HAP-1 (cell line): ENCODE measurements at regions not wholly inside any gene's neighbourhood (a gene's known extent, or its start where the extent isn't known, plus 50 kb on each side); places are given as distances from the start of the nearest gene placed in this dataset.
A peak's percentile ranks its signal among the peaks of the same experiment; 100 is the strongest.

ENCODE experiments used
- DNase-seq, 2 experiments: peaks; one replicate each; pipeline ENCODE4 v3.0.0-alpha.2; 2016 to 2020; ENCODE audit warnings: low spot score in 2 of 2
- H3K27me3 ChIP-seq: fragments of 250-450 bp; sonication (Bioruptor Pico); 2 replicates; pipeline ENCODE4 v1.5.1; 2020; ENCODE audit warnings: low read depth, mild to moderate bottlenecking, moderate library complexity
- H3K36me3 ChIP-seq: fragments of 250-450 bp; sonication (Bioruptor Pico); replicated peaks from 2 replicates; pipeline ENCODE4 v1.5.1; 2020; ENCODE audit warnings: mild to moderate bottlenecking
- H3K4me1 ChIP-seq: fragments of 250-450 bp; sonication (Bioruptor Pico); 2 replicates; pipeline ENCODE4 v1.5.1; 2020; ENCODE audit warnings: mild to moderate bottlenecking
- H3K4me3 ChIP-seq: fragments of 250-450 bp; sonication (Bioruptor Pico); 2 replicates; pipeline ENCODE4 v1.5.1; 2020; ENCODE audit warnings: mild to moderate bottlenecking, moderate library complexity
- H3K9me3 ChIP-seq: fragments of 250-450 bp; sonication (Bioruptor Pico); 2 replicates; pipeline ENCODE4 v1.5.1; 2020; ENCODE audit warnings: mild to moderate bottlenecking, moderate library complexity
- in situ Hi-C: fragments of 300-500 bp; cut with MboI; formaldehyde crosslinking; loops from 3 replicates; pipeline ENCODE4 v1.14.3; 2020; ENCODE audit warnings: low sequenced_read_pairs, inconsistent platforms, mixed read lengths

GRCh38 chr4:179766938-179767337 lies 2324.7 kb upstream of the AGA start:
- in situ Hi-C loops: no loop called here

GRCh38 chr4:179768996-179769395 lies 2326.8 kb upstream of the AGA start:
- no peaks in the 10 kb centered on the region for H3K9me3 ChIP-seq
- in situ Hi-C loops: no loop called here
- no peak for DNase-seq

More at GRCh38 chr4:179766938-179767337, 2324.7 kb upstream of the AGA start:
- no peaks in the 10 kb centered on the region for H3K9me3 ChIP-seq
- H3K36me3 ChIP-seq: no peaks in the 10 kb centered on the region
- H3K27me3 ChIP-seq: no peaks in the 10 kb centered on the region
- H3K4me3 ChIP-seq: no peak overlapping the region
- DNase-seq: no peak
- H3K4me1 ChIP-seq: no peaks in the 10 kb centered on the region

GRCh38 chr4:179797738-179798137 lies 2355.5 kb upstream of the AGA start:
- Histone ChIP-seq H3K36me3 (no peaks in the 10 kb centered on the region), H3K27me3 (no peaks in the 10 kb centered on the region), H3K4me1 (no peaks in the 10 kb centered on the region), H3K9me3 (no peaks in the 10 kb centered on the region), H3K4me3 (no peak overlapping the region)
- DNase-seq: no peak
- in situ Hi-C loops: no loop called here

More at GRCh38 chr4:179768996-179769395, 2326.8 kb upstream of the AGA start:
- Histone ChIP-seq H3K4me1 (no peaks in the 10 kb centered on the region), H3K4me3 (no peak overlapping the region), H3K36me3 (no peaks in the 10 kb centered on the region), H3K27me3 (no peaks in the 10 kb centered on the region)

GRCh38 chr4:179803857-179804256 lies 2361.6 kb upstream of the AGA start:
- H3K27me3 ChIP-seq: no peaks in the 10 kb centered on the region
- no peak for DNase-seq
- H3K36me3 ChIP-seq: no peaks in the 10 kb centered on the region
- in situ Hi-C loops: no loop called here
- no peaks in the 10 kb centered on the region for H3K4me1 ChIP-seq
- H3K9me3 ChIP-seq: no peaks in the 10 kb centered on the region
- no peak overlapping the region for H3K4me3 ChIP-seq

- DNase-seq: no peak
- no peak overlapping the region for H3K4me3 ChIP-seq
- in situ Hi-C loops: no loop called here
- H3K9me3 ChIP-seq: no peaks in the 10 kb centered on the region
- no peaks in the 10 kb centered on the region for H3K36me3 ChIP-seq
- no peaks in the 10 kb centered on the region for H3K27me3 ChIP-seq
- H3K4me1 ChIP-seq: no peaks in the 10 kb centered on the region
Observed at GRCh38 chr4:179804440-179804839, 2362.2 kb upstream of the AGA start.

- DNase-seq: no peak
- Histone ChIP-seq H3K4me3 (no peak overlapping the region), H3K36me3 (no peaks in the 10 kb centered on the region), H3K4me1 (no peaks in the 10 kb centered on the region; the same call in 1 of the 2 replicates), H3K9me3 (no peaks in the 10 kb centered on the region), H3K27me3 (no peaks in the 10 kb centered on the region)
- in situ Hi-C loops: no loop called here
Observed at GRCh38 chr4:179817317-179817716, 2375.1 kb upstream of the AGA start.

- no peaks in the 10 kb centered on the region for H3K9me3 ChIP-seq
- H3K36me3 ChIP-seq: no peaks in the 10 kb centered on the region
- H3K4me3 ChIP-seq: no peak overlapping the region
- in situ Hi-C loops: no loop called here
- H3K4me1 ChIP-seq: no peaks in the 10 kb centered on the region
- DNase-seq: no peak
- H3K27me3 ChIP-seq: no peaks in the 10 kb centered on the region
Observed at GRCh38 chr4:179823342-179823741, 2381.1 kb upstream of the AGA start.

- no peaks in the 10 kb centered on the region for H3K4me1 ChIP-seq
- in situ Hi-C loops: no loop called here
- no peaks in the 10 kb centered on the region for H3K9me3 ChIP-seq
- no peak overlapping the region for H3K4me3 ChIP-seq
- no peaks in the 10 kb centered on the region for H3K36me3 ChIP-seq
- DNase-seq: no peak
- no peaks in the 10 kb centered on the region for H3K27me3 ChIP-seq
Observed at GRCh38 chr4:179831274-179831673, 2389.0 kb upstream of the AGA start.

- no peak overlapping the region for H3K4me3 ChIP-seq
- in situ Hi-C loops: no loop called here
- peaks cover 5% of the 10 kb centered on the region for H3K4me1 ChIP-seq
- no peaks in the 10 kb centered on the region for H3K27me3 ChIP-seq
- no peak for DNase-seq
- no peaks in the 10 kb centered on the region for H3K36me3 ChIP-seq
- no peaks in the 10 kb centered on the region for H3K9me3 ChIP-seq
Observed at GRCh38 chr4:179836179-179837075, 2394.2 kb upstream of the AGA start.

GRCh38 chr4:179843370-179843769 lies 2399.8 kb upstream of the TENM3 start:
- H3K27me3 ChIP-seq: no peaks in the 10 kb centered on the region
- H3K36me3 ChIP-seq: no peaks in the 10 kb centered on the region
- no peaks in the 10 kb centered on the region for H3K9me3 ChIP-seq
- peaks cover 9% of the 10 kb centered on the region for H3K4me1 ChIP-seq
- peak in 1 of 2 experiments; percentile 13 for DNase-seq
- in situ Hi-C loops: no loop called here
- no peak overlapping the region for H3K4me3 ChIP-seq

GRCh38 chr4:179855469-179855868 lies 2387.7 kb upstream of the TENM3 start:
- in situ Hi-C loops: loop anchor here (25.0 kb wide), 1 partner anchor 807 kb away; no protein-coding TSS in a partner anchor
- Histone ChIP-seq H3K4me3 (no peak overlapping the region), H3K9me3 (no peaks in the 10 kb centered on the region), H3K36me3 (no peaks in the 10 kb centered on the region), H3K4me1 (no peaks in the 10 kb centered on the region), H3K27me3 (no peaks in the 10 kb centered on the region)
- DNase-seq: no peak

- H3K4me1 ChIP-seq: no peaks in the 10 kb centered on the region
- in situ Hi-C loops: loop anchor here (25.0 kb wide), 1 partner anchor 804 kb away; no protein-coding TSS in a partner anchor
- no peaks in the 10 kb centered on the region for H3K36me3 ChIP-seq
- H3K4me3 ChIP-seq: no peak overlapping the region
- H3K27me3 ChIP-seq: no peaks in the 10 kb centered on the region
- H3K9me3 ChIP-seq: no peaks in the 10 kb centered on the region
- DNase-seq: no peak
Observed at GRCh38 chr4:179858221-179858620, 2385.0 kb upstream of the TENM3 start.

GRCh38 chr4:179867300-179867878 lies 2375.8 kb upstream of the TENM3 start:
- peak; percentile 81 to 88 for DNase-seq
- in situ Hi-C loops: loop anchor here (25.0 kb wide), 1 partner anchor 795 kb away; no protein-coding TSS in a partner anchor
- Histone ChIP-seq H3K4me1 (no peaks in the 10 kb centered on the region), H3K27me3 (no peaks in the 10 kb centered on the region), H3K36me3 (no peaks in the 10 kb centered on the region), H3K9me3 (no peaks in the 10 kb centered on the region), H3K4me3 (no peak overlapping the region)

GRCh38 chr4:179871726-179872125 lies 2371.5 kb upstream of the TENM3 start:
- DNase-seq: no peak
- in situ Hi-C loops: loop anchor here (25.0 kb wide), 1 partner anchor 791 kb away; no protein-coding TSS in a partner anchor
- H3K36me3 ChIP-seq: no peaks in the 10 kb centered on the region
- H3K4me3 ChIP-seq: no peak overlapping the region
- H3K27me3 ChIP-seq: no peaks in the 10 kb centered on the region
- H3K4me1 ChIP-seq: no peaks in the 10 kb centered on the region
- H3K9me3 ChIP-seq: no peaks in the 10 kb centered on the region
